Left kidney (tissue), 1 donor: ENCODE measurements at regions not wholly inside any gene's neighbourhood (a gene's known extent, or its start where the extent isn't known, plus 50 kb on each side); places are given as distances from the start of the nearest gene placed in this dataset.

ENCODE experiments used
- DNase-seq: peaks from one replicate; pipeline ENCODE4 v3.0.0-alpha.2; 2013

- DNase-seq = no peak
Observed at GRCh38 chr13:44277459-44277858, 96.2 kb upstream of the SERP2 start.

DNA sequence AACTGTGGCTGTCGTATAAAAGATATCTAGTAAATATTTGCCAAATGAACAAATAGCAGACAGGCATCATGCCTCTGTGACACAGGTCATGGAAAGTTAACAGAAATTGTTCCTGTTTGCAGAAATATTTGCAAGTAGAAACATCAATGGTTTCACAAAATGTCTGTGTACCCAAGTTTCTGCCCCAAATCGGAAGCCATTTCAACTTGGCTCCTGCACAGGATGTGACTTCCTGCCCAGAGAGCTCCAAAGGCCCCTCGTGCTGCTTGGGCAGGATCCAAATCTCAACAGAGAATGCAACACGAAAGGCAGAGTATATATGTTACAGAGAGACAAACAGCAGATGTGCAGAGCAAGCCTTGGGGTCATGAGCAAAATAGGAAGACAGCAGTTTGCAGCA, 95.5 kb upstream of the SERP2 start:
- no peak for DNase-seq

GRCh38 chr13:44280456-44280855, 93.2 kb upstream of the SERP2 start:
- no peak for DNase-seq

- DNase-seq = no peak
Observed at GRCh38 chr13:44281252-44282000, 92.2 kb upstream of the SERP2 start.

DNA sequence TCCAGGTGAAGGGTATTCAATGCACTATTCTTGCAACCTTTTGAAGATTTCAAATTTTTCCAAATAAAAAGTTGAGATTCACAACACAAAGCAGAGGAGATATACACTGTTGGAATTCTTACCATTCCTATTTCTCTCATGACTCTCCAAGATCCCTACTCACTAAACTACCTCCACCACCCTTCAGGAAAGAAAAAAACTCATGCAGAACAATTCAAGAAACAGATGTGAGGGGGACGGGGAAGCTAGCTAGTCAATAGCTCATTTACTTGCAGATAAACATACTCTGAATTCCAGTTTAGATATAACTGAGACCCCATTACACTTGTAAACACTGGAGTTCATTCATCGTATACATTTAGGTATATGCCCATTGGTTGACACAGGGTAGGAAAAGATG, 90.0 kb upstream of the SERP2 start:
- no peak for DNase-seq

DNA sequence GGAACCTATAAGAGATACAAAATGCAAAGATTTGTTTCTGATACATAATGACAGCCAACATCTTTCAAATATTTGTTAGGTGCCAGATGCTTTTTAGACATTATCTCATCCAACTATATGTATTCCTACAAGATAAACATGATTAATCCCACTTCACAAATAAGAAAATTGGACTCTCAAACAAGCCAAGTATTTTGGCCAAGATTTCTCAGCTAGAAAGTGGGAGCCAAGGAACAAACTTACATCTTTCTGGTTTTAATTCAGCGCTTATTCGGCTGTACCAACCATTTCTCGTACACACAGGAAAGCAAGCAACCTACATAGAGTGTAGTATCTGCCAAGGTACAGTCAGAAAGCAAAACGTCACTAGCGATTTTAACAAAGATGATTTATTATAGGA, 85.7 kb upstream of the SERP2 start:
- DNase-seq = no peak

GRCh38 chr13:44292545-44292944, 81.1 kb upstream of the SERP2 start:
- DNase-seq = no peak

DNA sequence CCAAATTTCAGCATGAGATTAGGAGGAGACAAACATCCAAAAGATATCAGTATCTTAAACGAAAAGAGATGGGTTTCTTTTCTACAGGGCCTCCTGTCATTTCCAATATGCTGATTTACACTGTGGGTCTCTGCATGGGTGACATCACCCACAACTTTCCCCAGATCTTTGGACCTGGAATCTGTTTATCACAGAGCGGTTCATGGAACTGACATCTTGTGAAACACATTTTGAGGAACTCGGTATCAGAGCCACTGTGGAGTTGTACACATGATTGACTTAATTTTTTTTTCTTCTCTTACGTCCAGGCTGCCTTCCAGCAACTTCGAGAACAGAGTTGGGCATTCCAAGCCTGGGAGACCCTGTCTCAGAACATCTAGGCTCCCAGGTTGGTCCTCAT, 80.2 kb upstream of the SERP2 start:
- DNase-seq = no peak

DNA sequence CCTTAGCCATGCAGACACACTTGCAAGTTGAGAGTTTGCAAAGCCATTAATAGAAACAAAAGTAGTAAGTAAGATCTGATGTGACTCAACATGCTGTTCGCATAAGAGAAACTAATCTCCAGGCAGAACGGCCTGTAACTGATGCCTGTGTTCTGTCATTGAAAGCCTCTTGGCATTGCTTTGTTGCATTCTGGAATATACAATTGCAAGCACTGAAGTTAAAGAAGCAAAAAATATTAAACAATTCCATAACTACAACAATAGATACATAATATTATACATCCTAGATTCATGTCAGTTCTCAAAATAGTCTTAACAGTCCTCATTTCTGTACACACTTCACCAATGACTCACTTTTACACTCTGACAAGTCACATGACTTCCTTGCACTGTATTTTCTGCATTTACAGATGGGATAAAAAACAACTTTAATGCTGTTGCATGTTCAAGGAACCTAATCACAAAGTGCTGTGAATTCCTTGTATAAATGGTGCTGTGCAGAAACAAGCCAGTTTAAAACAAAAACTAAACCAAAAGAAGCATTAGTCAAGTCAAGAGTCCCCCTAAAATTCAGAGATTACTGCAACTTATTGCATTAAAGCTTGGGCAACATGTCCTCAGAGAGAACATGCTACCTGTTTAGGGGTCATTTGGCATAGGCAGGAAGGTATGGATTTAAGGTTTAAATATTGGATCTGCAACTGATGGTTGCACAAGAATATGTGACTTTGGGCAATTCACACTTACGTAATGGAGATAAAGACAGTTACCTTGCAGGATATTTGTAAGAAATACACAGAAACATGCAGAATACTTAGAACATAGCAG, 79.5 kb upstream of the SERP2 start:
- no peak for DNase-seq

GRCh38 chr13:44294876-44295275, 78.7 kb upstream of the SERP2 start:
- no peak for DNase-seq

- DNase-seq = no peak
Observed at GRCh38 chr13:44296856-44297255, 76.8 kb upstream of the SERP2 start.

DNA sequence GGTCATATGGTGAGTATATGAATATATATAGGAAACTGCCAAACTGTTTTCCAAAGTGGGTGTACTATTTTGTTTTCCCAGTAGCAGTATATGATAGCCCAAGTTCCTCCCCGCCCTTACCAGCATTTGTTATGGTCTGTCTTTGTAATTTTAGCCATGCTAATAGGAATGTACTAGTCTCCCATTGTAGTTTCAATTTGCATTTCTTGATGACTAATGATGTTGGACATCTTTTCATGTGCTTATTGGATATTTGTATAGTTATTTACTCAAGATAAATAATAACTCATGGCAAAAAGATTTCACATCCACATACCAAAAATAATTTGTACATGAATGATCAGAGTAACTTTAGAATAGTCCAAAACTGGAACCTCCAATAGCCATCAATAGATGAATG, 75.3 kb upstream of the SERP2 start:
- DNase-seq = no peak

DNA sequence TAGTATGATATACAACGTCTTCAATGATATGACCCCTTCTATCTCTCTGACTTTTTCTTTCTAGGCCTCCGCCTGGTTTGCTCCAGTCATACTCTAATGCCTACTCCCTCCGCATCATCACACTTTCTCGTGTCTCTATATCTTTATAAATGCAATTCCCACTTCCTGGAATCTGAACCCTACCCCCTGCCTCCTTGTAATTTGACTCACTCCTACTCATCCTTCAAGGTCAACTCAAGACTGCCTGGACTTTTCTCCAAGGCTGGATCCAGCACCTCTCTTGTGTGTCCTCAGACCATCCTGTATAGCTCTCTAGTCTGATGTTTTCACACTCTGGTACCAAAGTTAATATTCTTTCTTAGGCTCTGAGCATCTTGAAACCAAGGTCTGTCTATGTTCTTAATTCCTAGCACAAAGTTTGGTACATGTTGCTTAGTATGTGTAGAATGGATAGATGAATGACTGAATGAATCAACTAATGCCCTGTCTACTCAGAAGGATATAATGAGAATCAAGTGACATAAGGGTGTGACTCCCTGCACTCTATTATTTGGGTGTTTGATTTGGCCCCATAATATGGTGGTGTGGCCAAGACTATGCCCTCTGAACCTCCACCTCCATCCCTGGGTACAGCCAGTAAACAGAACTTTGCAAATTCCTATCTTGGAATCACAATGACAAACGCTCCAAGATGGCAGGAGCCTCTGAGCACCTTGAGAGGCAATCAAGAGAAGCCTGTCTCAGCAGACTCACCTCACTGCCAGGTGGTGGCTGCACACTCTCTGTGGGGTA, 74.3 kb upstream of the SERP2 start:
- DNase-seq = no peak

GRCh38 chr13:44300895-44301638, 72.6 kb upstream of the SERP2 start:
- peak; percentile 59 for DNase-seq

DNA sequence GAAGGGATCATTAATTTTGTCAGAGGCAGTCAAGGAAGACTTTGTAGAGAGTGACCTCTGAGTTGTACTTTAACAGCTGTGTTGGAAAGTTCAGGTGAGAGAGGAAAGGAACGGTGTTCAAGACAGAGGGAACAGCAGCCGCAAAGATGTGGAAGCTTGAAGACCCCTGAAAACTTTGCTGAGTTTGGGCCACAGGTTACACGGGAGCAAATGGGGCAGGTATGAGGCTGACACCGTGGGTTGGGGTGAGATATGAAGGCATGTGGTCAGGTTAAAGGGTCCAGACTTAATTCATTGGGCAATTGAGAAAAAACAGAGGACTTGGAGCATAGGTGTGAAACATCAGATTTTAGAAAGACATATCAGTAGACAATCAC, 72.0 kb upstream of the SERP2 start:
- no peak for DNase-seq

GRCh38 chr13:44302233-44302632, 71.4 kb upstream of the SERP2 start:
- DNase-seq = no peak

DNA sequence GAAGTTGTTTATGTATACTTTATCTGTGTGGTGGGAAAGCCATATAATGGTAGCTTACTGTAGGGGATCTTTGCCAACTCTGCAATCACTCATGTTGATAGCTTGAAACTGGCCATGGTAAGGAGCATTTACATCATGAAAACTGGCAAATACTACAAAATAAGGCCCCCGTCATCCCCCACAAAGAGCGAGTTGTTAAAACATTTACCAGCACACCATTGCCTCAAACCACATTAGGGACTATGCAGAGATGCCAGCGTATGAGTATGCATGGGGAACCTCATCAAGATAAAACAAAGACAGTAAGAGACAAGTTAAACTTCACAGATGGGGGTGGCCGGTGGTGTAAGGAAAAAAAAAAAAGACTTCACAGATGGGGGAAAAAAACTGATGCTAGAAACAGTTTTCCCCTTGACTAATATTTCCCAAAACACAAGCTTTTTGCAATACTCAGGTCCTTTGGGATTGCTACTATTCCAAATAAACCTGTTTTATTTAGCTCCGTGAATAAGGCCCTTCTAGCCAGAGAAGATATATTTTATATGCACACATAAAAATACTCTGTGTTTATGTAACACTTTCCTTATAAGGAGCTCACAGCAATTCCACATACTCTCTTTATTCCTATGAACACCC, 70.6 kb upstream of the SERP2 start:
- DNase-seq = no peak

GRCh38 chr13:44303681-44304432, 69.8 kb upstream of the SERP2 start:
- no peak for DNase-seq

- no peak for DNase-seq
Observed at GRCh38 chr13:44304433-44304725, 69.2 kb upstream of the SERP2 start.

- DNase-seq = no peak
Observed at GRCh38 chr13:44305286-44305685, 68.3 kb upstream of the SERP2 start.

- DNase-seq = no peak
Observed at GRCh38 chr13:44305917-44306370, 67.7 kb upstream of the SERP2 start.
